Right cardiac atrium (tissue), 5 donors: ENCODE measurements at regions not wholly inside any gene's neighbourhood (a gene's known extent, or its start where the extent isn't known, plus 50 kb on each side); places are given as distances from the start of the nearest gene placed in this dataset.

Experiments used
- ATAC-seq, 2 donors: fragments of 200-7000 bp; cut with Tn5 transposase; one replicate each; pipeline versions ENCODE4 v1.8.0 to v1.9.1; 2020; ENCODE audit warnings: moderate library complexity in 2 of 2, mild to moderate bottlenecking in 1 of 2
- DNase-seq, 3 donors: peaks; one replicate each; pipeline ENCODE4 v3.0.0-alpha.2; 2020
- H3K27ac ChIP-seq: one replicate; pipeline ENCODE4 v1.5.1; 2013; ENCODE audit warnings: mild to moderate bottlenecking, low read length, control low read depth, moderate library complexity
- H3K27me3 ChIP-seq: one replicate; pipeline ENCODE4 v1.6.1; 2013; ENCODE audit not compliant: control insufficient read depth, insufficient read depth
- H3K4me1 ChIP-seq: one replicate; pipeline ENCODE4 v1.6.1; 2013; ENCODE audit warnings: low read length; ENCODE audit not compliant: control insufficient read depth, insufficient read depth
- H3K4me3 ChIP-seq: one replicate; pipeline ENCODE4 v1.5.1; 2013; ENCODE audit warnings: low read length, control low read depth
- H3K9me3 ChIP-seq: one replicate; pipeline ENCODE4 v1.6.1; 2013; ENCODE audit warnings: low read length; ENCODE audit not compliant: control insufficient read depth
- WGBS: extraction: QIAGEN DNeasy Blood & Tissue Kit; methylation state at CpG from one replicate; pipeline ENCODE4 v1.1.7; 2013; 5-methylcytosine and 5-hydroxymethylcytosine counted together
- intact Hi-C, 4 donors: fragments of 100-400 bp; cut with DNase I; formaldehyde crosslinking; loops; one replicate each; pipeline versions ENCODE4 v1.11.0 to v1.14.0; 2022 to 2023
- donor health status: healthy with polysubstance abuse.
- donor health status: DM: no; HTN: yes; CAD: no.
- donor health status: DM: no; HTN: no; CAD: no.
- donor health status: DM: no; HTN: yes; CAD: no; lungs with severe emphysema.
- donor health status: DM: yes; HTN: yes; CAD: no.

GRCh38 chr6:148164645-148165044 is 178.0 kb upstream of the SASH1 start:
- intact Hi-C loops, result loop anchor here in 1 of 4 donors (5.0 kb wide), 1 partner anchor 657 kb away; the partner anchor contains the start of gene SAMD5
- DNase-seq, result no peak
- ATAC-seq, result no peak
- no peaks in the 10 kb centered on the region for H3K27me3 ChIP-seq
- no peak overlapping the region for H3K27ac ChIP-seq
- no peaks in the 10 kb centered on the region for H3K9me3 ChIP-seq
- no peak overlapping the region for H3K4me3 ChIP-seq
- H3K4me1 ChIP-seq, result no peaks in the 10 kb centered on the region
- 57% methylated on average over 4 of the region's 4 CpGs for WGBS

- DNase-seq (no peak), ATAC-seq (peak; percentile 45 to 54)
- WGBS, result 39% methylated on average over 6 of the region's 6 CpGs
- H3K9me3 ChIP-seq, result no peaks in the 10 kb centered on the region
- no peak overlapping the region for H3K27ac ChIP-seq
- H3K4me1 ChIP-seq, result no peaks in the 10 kb centered on the region
- intact Hi-C loops, result loop anchor here (2.0 to 5.0 kb wide), 3 partner anchors 658 to 660 kb away; partner anchors contain the start of gene SAMD5 (in 2 of the 4)
- no peak overlapping the region for H3K4me3 ChIP-seq
- H3K27me3 ChIP-seq, result no peaks in the 10 kb centered on the region
Observed at GRCh38 chr6:148166339-148166968, 176.2 kb upstream of the SASH1 start.

GRCh38 chr6:148169706-148170105 is 172.9 kb upstream of the SASH1 start:
- 79% methylated on average over 8 of the region's 8 CpGs for WGBS
- Histone ChIP-seq H3K27me3 (no peaks in the 10 kb centered on the region), H3K4me1 (no peaks in the 10 kb centered on the region), H3K4me3 (no peak overlapping the region), H3K27ac (no peak overlapping the region), H3K9me3 (no peaks in the 10 kb centered on the region)
- DNase-seq, result no peak
- intact Hi-C loops, result loop anchor here in 2 of 4 donors (5.0 to 10.0 kb wide), 2 partner anchors 85 to 662 kb away; partner anchors contain the start of gene SAMD5 (in 1 of the 2)
- ATAC-seq, result no peak

GRCh38 chr6:148170286-148170685 is 172.4 kb upstream of the SASH1 start:
- ATAC-seq, result no peak
- H3K4me1 ChIP-seq, result no peaks in the 10 kb centered on the region
- WGBS, result 89% methylated on average over 1 of the region's 1 CpG
- intact Hi-C loops, result loop anchor here in 1 of 4 donors (10.0 kb wide), 1 partner anchor 85 kb away; no protein-coding TSS in a partner anchor
- H3K4me3 ChIP-seq, result no peak overlapping the region
- H3K27ac ChIP-seq, result no peak overlapping the region
- H3K27me3 ChIP-seq, result no peaks in the 10 kb centered on the region
- DNase-seq, result no peak
- no peaks in the 10 kb centered on the region for H3K9me3 ChIP-seq

- H3K27ac ChIP-seq, result no peak overlapping the region
- 94% methylated on average over 1 of the region's 1 CpG for WGBS
- intact Hi-C loops, result loop anchor here in 1 of 4 donors (10.0 kb wide), 1 partner anchor 81 kb away; no protein-coding TSS in a partner anchor
- no peak for ATAC-seq
- H3K4me3 ChIP-seq, result no peak overlapping the region
- no peaks in the 10 kb centered on the region for H3K4me1 ChIP-seq
- H3K9me3 ChIP-seq, result no peaks in the 10 kb centered on the region
- H3K27me3 ChIP-seq, result no peaks in the 10 kb centered on the region
- DNase-seq, result no peak
Observed at GRCh38 chr6:148173548-148173947, 169.1 kb upstream of the SASH1 start.

- Histone ChIP-seq H3K9me3 (no peaks in the 10 kb centered on the region), H3K4me1 (no peaks in the 10 kb centered on the region), H3K4me3 (no peak overlapping the region), H3K27me3 (no peaks in the 10 kb centered on the region), H3K27ac (no peak overlapping the region)
- DNase-seq (no peak), ATAC-seq (no peak)
- intact Hi-C loops, result loop anchor here in 2 of 4 donors (2.0 to 10.0 kb wide), 2 partner anchors 79 to 289 kb away; no protein-coding TSS in a partner anchor
- 78% methylated on average over 8 of the region's 8 CpGs for WGBS
Observed at GRCh38 chr6:148175550-148176188, 167.0 kb upstream of the SASH1 start.

GRCh38 chr6:148177589-148178233 is 164.9 kb upstream of the SASH1 start:
- Histone ChIP-seq H3K27ac (no peak overlapping the region), H3K27me3 (no peaks in the 10 kb centered on the region), H3K9me3 (no peaks in the 10 kb centered on the region), H3K4me3 (no peak overlapping the region), H3K4me1 (no peaks in the 10 kb centered on the region)
- intact Hi-C loops, result loop anchor here in 2 of 4 donors (2.0 to 10.0 kb wide), 2 partner anchors 77 to 287 kb away; no protein-coding TSS in a partner anchor
- peak in 1 of 2 donors; percentile 55 for ATAC-seq
- 67% methylated on average over 10 of the region's 10 CpGs for WGBS
- peak; percentile 70 to 91 (median 79) for DNase-seq

GRCh38 chr6:148179786-148180185 is 162.9 kb upstream of the SASH1 start:
- 72% methylated on average over 1 of the region's 1 CpG for WGBS
- no peak for ATAC-seq
- intact Hi-C loops, result loop anchor here in 3 of 4 donors (5.0 to 10.0 kb wide), 4 partner anchors 75 to 288 kb away; no protein-coding TSS in a partner anchor
- Histone ChIP-seq H3K9me3 (no peaks in the 10 kb centered on the region), H3K27me3 (no peaks in the 10 kb centered on the region), H3K4me3 (no peak overlapping the region), H3K4me1 (no peaks in the 10 kb centered on the region), H3K27ac (no peak overlapping the region)
- DNase-seq, result no peak

GRCh38 chr6:148182378-148182777 is 160.3 kb upstream of the SASH1 start:
- no peak overlapping the region for H3K27ac ChIP-seq
- no peaks in the 10 kb centered on the region for H3K9me3 ChIP-seq
- H3K4me3 ChIP-seq, result no peak overlapping the region
- intact Hi-C loops, result loop anchor here in 3 of 4 donors (5.0 to 10.0 kb wide), 3 partner anchors 280 to 285 kb away; no protein-coding TSS in a partner anchor
- H3K4me1 ChIP-seq, result no peaks in the 10 kb centered on the region
- 82% methylated on average over 4 of the region's 4 CpGs for WGBS
- no peaks in the 10 kb centered on the region for H3K27me3 ChIP-seq
- ATAC-seq (no peak), DNase-seq (no peak)

GRCh38 chr6:148183776-148184175 is 158.9 kb upstream of the SASH1 start:
- 79% methylated on average over 2 of the region's 2 CpGs for WGBS
- H3K9me3 ChIP-seq, result no peaks in the 10 kb centered on the region
- intact Hi-C loops, result loop anchor here in 3 of 4 donors (5.0 to 10.0 kb wide), 3 partner anchors 279 to 284 kb away; no protein-coding TSS in a partner anchor

More at GRCh38 chr6:148183776-148184175, 158.9 kb upstream of the SASH1 start:
- no peaks in the 10 kb centered on the region for H3K4me1 ChIP-seq
- ATAC-seq (no peak), DNase-seq (no peak)
- H3K27ac ChIP-seq, result no peak overlapping the region
- no peak overlapping the region for H3K4me3 ChIP-seq
- H3K27me3 ChIP-seq, result no peaks in the 10 kb centered on the region
